ENCODE measurements at regions not wholly inside any gene's neighbourhood (a gene's known extent, or its start where the extent isn't known, plus 50 kb on each side); places are given as distances from the start of the nearest gene placed in this dataset.
"Not testable (repeated sequence)": the region's sequence is repeated elsewhere in the genome, so short reads cannot be mapped to it uniquely, and the experiment has no call there.

- Histone ChIP-seq H3K4me3 (ENCODE audit: low read depth, low read length) (no peak overlapping the region), H3K36me3 (no peaks in the 10 kb centered on the region), H3K27me3 (ENCODE audit: insufficient read depth, low read depth, severe bottlenecking) (no peaks in the 10 kb centered on the region), H3K9me3 (ENCODE audit: severe bottlenecking) (no peaks in the 10 kb centered on the region), H3K27ac (no peak overlapping the region)
- no peak for TF ChIP-seq CTCF (IDR thresholded peaks at IDR 0.05; ENCODE audit: low read depth, low read length)
- no peak for DNase-seq
Measured at GRCh38 chr3:80649170-80649569, 881.4 kb upstream of the ROBO1 start.

GRCh38 chr3:80643421-80643820 is 875.6 kb upstream of the ROBO1 start:
- H3K36me3 ChIP-seq: no peaks in the 10 kb centered on the region
- DNase-seq: no peak
- H3K9me3 ChIP-seq (ENCODE audit: severe bottlenecking): no peaks in the 10 kb centered on the region
- no peak overlapping the region for H3K4me3 ChIP-seq (ENCODE audit: low read depth, low read length)
- H3K27me3 ChIP-seq (ENCODE audit: insufficient read depth, low read depth, severe bottlenecking): no peaks in the 10 kb centered on the region
- TF ChIP-seq CTCF (IDR thresholded peaks at IDR 0.05; ENCODE audit: low read depth, low read length): no peak
- H3K27ac ChIP-seq: no peak overlapping the region

- no peaks in the 10 kb centered on the region for H3K36me3 ChIP-seq
- no peak for DNase-seq
- no peak for TF ChIP-seq CTCF (IDR thresholded peaks at IDR 0.05; ENCODE audit: low read depth, low read length)
- no peaks in the 10 kb centered on the region for H3K27me3 ChIP-seq (ENCODE audit: insufficient read depth, low read depth, severe bottlenecking)
- H3K4me3 ChIP-seq (ENCODE audit: low read depth, low read length): no peak overlapping the region
- H3K27ac ChIP-seq: no peak overlapping the region
- H3K9me3 ChIP-seq (ENCODE audit: severe bottlenecking): no peaks in the 10 kb centered on the region
Measured at GRCh38 chr3:80618295-80619256, 850.8 kb upstream of the ROBO1 start.

GRCh38 chr3:80612366-80612765 is 844.6 kb upstream of the ROBO1 start:
- DNase-seq: no peak
- TF ChIP-seq CTCF (IDR thresholded peaks at IDR 0.05; ENCODE audit: low read depth, low read length): no peak
- Histone ChIP-seq H3K4me3 (ENCODE audit: low read depth, low read length) (no peak overlapping the region), H3K36me3 (no peaks in the 10 kb centered on the region), H3K27me3 (ENCODE audit: insufficient read depth, low read depth, severe bottlenecking) (no peaks in the 10 kb centered on the region), H3K27ac (no peak overlapping the region), H3K9me3 (ENCODE audit: severe bottlenecking) (no peaks in the 10 kb centered on the region)

GRCh38 chr3:80608072-80608471 is 840.3 kb upstream of the ROBO1 start:
- H3K4me3 ChIP-seq (ENCODE audit: low read depth, low read length); H3K36me3 ChIP-seq; H3K9me3 ChIP-seq (ENCODE audit: severe bottlenecking); DNase-seq; H3K27ac ChIP-seq; H3K27me3 ChIP-seq (ENCODE audit: insufficient read depth, low read depth, severe bottlenecking): not testable (repeated sequence)

- DNase-seq: no peak
- H3K27ac ChIP-seq: no peak overlapping the region
- H3K4me3 ChIP-seq (ENCODE audit: low read depth, low read length): no peak overlapping the region
- H3K27me3 ChIP-seq (ENCODE audit: insufficient read depth, low read depth, severe bottlenecking): no peaks in the 10 kb centered on the region
- H3K36me3 ChIP-seq: no peaks in the 10 kb centered on the region
- no peaks in the 10 kb centered on the region for H3K9me3 ChIP-seq (ENCODE audit: severe bottlenecking)
- no peak for TF ChIP-seq CTCF (IDR thresholded peaks at IDR 0.05; ENCODE audit: low read depth, low read length)
Measured at GRCh38 chr3:80606073-80606472, 838.3 kb upstream of the ROBO1 start.
